Right kidney (tissue), 1 donor: ENCODE measurements at regions not wholly inside any gene's neighbourhood (a gene's known extent, or its start where the extent isn't known, plus 50 kb on each side); places are given as distances from the start of the nearest gene placed in this dataset.

ENCODE experiments used
- DNase-seq: peaks from one replicate; pipeline ENCODE4 v3.0.0-alpha.2; 2016

DNA sequence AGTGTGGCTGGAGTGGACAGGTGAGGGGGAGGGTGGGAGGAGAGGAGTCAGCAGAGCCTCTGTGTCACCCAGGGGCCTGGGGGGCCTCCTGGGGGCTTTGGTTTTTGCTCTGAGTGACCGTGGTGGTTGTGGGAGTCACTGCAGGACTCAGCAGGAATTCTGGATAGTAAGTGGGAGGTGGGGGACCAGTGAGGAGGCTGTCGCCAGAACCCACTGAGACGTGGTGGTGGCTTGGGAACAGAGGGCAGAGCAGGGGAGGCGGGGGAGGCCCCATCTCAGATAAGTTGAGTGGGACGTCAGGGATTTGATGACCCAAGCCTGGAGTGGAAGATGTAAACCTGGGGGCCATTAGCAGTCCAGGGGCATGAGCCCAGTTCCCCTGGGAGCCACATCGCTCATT lies 123.2 kb upstream of the WNT4 start:
- no peak for DNase-seq

DNA sequence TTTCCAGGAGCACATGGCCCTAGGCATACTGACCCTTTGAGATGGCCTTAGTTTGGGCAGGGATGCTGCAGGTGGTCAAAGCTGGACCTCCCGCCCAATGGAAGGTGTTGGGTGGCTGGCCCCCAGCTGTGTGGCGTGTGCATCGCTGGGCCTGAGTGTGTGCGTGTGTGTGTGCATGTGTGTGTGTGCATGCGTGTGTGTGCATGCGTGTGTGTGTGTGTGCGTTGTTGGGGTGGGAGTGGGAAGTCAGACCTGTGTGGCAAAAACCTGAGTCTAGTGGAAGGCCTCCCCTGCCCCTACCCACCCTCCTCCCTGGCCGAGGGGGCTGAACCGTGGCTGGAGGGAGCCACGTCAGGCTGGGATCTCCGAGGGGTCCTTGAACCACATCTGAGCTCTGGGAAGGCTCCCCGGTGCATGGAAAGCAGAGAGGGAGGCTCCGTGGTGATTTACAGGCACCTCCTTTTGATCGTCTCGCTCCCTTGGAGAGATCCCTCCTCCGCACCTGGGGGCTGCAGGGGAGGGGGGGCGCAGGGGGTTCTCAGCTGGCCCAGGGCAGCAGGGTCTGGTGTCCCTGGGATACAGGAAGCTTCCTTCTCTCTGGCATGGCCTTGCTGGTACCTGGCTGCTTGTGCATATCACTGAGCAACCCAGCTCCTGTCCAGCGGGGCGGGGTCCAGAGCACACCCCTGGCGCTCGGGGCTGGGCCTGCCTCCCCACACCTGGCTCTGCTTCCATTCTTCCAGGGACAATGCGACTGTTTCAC lies 124.7 kb upstream of the WNT4 start:
- DNase-seq, result peak; percentile 63

DNA sequence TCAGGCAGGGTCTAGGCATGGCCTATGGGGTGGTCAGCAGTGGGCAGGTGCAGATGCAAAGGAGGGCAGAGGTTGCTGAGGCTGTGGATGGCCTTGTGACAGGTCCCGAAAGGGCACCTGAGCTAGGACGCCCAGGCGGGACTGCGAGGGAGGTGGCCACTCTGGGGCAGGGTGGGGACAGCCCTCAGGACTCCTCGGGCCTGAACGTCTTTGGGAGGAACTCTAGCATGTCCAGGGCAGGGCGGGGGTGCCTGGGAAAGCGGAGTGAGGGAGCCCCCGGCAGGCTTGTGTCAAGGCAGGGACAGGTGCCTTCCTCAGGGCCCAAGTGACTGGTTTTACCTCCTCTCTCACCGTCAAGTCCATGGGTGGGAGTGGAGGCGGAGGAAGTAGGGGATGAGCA lies 125.4 kb upstream of the WNT4 start:
- DNase-seq, result no peak

DNA sequence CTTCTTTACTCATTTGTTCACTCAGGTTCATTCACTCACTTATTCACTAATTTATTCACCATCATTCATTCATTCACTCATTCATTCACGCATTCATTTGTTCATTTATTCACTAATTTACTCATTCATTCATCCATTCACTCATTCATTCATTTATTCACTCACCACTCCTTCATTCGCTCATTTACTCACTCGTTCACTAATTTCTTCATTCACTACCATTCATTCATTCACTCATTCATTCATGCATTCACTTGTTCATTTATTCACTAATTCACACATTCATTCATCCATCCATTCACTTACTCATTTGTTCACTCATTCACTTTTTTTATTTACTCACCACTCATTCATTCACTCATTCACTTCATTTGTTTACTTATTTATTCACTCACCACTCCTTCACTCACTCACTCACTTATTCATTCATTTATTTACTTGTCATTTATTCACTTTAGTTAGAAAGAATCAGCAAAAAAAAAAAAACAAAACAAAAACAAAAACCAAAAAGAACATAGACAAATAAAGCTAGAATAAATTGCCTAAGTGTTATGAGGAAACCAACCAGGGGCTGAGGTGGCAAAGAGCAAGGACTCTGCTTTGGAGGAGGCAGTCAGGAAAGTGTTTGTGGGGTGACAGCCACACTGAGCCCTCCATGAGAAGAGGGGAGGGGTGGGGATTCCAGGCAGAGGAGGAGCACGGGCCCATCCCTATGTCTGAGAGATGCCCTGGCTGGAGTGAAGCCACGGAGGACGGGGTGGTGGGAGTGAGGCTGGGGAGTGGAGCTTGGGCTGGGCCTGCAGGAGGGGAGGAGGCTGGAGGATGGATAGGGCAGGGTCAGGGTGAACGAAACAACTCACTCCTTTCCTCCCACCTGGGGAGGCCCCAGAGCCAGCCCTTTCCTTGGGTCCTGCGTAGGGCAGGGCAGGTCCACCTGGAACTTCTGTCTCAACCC lies 129.2 kb upstream of the WNT4 start:
- no peak for DNase-seq

DNA sequence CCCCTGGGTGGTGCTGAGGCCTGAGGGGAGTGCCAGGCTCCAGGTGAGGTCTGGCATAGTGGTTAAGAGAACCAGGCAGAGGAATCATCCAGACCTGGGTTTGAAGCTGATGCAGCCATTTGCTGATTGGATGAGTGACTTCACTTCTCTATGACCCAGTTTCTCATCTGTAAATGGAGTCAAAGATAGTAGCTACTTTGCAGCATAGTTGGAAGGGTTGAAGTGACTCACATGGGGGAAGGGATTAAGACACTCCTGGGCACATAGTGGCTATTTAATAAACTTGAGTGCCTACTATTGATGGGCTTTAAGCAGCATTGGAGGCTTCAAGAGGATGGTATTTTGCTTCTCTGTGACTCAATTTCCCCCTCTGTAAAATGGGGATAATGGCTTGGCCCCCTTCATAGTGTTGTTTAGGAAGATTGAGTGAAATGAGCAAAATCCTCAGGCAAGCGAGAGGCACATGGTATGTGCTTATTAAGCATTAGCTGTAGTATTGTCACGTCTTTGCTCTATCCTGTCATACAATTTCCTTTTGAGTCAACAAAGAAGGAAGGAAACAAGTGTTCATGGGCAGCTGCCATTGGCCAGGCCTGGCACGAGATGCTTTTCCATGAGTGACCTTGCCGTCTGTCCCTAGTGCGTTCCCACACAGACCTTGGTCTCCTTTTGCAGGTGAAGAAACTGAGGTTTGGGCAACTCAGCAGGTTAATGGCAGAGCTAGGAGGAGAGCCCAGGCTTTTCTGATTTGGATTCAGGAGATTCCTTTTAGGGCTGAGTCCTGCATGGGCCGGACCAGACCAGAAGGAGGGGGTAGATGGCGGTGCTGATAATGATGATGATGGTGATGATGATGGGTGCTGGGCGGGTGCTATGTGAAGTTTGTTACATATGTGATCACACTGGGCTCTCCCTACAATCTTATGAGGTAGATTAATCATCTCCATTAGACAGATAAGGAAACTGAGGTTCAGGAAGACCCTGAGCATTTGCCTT lies 131.1 kb upstream of the WNT4 start:
- no peak for DNase-seq

DNA sequence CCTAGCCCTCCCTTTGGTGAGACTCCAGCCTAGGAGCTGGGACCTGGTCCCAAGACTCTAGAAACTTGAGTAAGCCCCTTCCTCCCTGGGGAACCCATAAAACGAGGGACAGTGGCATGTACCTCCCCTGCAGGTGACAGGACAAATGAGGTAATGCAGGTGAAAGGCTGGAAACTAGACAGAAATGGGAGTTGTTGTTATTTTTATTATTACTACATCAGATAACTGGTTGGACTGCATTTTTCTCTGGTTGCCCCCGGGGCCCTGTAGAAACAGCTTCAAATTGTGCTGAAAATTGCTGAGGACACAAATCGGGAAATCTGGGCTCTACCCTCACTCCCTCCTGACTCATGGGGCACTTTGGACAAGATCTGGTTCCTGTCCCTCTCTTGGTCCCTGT lies 132.3 kb upstream of the WNT4 start:
- DNase-seq, result no peak

DNA sequence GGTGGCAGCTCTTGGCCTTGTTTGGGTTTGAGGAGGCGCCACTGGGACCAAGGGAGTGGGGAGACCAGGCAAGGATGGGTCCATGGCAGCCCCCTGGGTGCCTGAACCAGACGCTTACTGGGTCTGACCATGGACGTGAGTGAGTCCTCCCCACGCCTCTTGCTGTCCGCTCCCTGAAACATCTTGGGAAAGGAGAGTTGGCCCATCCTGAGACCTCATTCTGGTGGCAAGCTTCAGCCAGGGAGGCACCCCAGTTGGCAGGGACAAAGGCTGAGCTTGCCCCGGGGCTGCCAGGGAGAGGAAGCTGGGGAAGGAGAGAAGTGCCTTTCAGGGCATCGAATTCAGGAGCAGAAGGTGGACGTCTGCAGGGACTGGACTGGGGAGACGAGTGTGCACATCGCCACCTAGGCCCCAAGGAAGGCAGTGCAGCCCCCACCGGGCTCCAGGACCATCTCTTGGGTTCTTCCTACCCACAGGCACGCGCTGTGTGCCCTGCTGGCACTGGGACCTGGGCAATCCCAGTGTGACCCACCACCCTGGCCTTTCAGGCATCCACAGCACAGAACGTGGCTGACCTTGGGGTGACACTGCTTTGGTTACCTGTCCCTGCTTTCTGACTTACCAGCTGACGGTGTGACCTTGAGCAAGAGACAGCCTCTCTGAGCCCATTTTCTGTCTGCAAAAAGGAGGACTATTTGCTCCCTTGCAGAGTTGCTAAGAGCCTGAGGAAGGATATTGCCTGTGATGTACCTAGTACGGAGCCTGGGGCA lies 132.9 kb upstream of the WNT4 start:
- DNase-seq, result no peak

DNA sequence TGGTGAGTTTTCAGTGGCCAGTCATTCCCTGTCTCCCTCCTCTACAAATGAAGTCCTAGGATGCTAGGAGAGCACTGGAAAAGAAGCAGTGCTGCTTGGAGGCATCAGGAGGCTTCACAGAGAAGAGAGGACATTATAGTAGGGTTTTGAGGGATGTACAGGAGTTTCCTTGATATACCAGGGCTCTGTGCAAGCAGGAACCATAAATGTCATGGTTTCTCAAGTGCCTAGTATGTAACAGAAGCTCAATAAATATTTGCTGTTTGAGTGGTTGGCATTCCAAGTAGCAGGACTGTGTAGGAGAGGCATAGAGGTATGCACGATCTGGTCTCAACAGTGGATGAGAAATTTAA lies 133.5 kb upstream of the WNT4 start:
- no peak for DNase-seq

DNA sequence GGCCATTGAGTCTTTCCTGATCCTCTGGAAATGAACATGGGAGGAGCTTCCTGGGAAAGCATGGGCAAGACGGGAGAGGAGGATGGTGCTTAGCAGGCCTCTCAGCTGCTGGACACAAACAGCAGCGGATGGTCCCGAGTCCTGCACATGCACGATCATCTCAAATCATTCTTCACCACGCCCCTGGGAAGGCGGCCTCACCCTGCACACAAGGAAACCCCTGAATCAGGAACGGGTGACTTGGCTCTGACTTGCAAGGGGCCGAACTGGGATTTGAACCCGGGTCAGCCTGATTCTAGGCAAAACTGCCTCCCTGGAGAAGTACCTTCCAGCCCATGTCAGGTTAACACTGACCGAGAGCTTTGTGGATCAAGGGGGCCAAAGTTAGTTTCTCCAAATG lies 134.8 kb upstream of the WNT4 start:
- no peak for DNase-seq

DNA sequence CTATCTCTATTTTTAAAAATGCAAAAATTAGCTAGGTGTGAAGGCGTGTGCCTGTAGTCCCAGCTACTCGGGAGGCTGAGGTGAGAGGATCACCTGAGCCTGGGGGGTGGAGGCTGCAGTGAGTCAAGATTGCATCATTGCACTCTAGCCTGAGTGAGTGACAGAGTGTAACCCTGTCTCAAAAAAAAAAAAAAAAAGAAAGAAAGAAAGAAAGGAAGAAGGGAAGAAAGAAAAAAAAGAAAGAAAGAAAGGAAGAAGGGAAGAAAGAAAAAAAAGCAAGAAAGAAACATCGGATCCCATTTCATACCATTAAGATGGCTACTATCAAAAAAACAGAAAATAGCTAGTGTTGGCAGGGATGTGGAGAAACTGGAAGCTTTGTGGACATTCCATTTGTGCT lies 136.8 kb upstream of the WNT4 start:
- no peak for DNase-seq

DNA sequence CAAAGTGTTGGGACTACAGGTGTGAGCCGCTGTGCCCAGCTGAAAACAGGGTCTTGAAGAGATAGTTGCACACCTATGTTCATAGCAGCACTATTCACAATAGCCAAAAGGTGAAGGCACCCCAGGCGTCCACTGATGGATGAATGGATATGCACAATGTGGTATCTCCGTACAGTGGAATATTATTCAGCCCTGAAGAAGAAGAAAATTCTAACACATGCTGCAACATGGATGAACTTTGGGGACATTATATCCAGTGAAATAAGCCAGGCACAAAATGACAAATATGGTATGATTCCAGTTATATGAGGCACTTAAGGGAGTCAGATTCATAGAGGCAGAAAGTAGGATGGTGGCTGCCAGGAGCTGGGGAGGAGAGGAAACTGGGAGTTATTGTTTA lies 137.6 kb upstream of the WNT4 start:
- no peak for DNase-seq

DNA sequence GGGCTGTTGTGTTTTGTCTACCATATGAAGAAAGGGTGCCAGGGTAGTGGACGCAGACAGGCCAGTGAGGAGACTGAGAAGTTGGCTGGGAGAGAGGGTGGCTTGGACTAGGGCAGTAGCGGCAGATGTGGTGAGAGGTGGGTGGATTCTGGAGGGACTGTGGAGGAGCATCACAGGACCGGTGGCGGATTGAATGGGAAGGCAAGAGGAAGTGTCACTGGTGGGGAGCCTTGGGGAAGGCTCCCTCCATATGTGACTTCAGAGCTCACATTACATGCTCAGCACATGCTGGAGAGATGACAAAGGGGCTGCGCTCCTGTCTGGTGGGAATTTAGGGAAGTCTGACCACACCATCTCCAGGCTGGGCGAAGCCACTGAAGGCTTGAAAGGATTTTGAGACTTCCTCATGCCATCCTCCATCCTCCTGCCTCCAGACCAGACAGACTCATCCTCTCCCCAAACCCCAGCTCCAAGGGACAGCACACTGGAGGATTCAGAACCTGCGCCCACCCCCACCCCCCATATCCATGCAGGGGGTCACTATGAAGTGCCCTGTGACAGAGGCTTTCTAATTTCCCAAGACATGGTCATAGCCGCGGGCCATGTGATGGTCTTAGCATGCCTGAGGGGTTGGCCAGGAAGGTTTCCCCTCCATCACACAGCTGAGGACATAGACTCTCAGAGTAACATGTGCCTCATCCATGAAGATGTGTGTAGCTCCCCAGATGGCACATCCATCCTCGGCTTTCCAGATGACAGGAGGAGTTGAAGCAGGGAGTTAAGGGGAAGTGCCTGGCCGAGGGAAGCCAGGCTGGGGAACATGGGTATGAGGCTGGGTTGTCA lies 138.8 kb upstream of the WNT4 start:
- no peak for DNase-seq

DNA sequence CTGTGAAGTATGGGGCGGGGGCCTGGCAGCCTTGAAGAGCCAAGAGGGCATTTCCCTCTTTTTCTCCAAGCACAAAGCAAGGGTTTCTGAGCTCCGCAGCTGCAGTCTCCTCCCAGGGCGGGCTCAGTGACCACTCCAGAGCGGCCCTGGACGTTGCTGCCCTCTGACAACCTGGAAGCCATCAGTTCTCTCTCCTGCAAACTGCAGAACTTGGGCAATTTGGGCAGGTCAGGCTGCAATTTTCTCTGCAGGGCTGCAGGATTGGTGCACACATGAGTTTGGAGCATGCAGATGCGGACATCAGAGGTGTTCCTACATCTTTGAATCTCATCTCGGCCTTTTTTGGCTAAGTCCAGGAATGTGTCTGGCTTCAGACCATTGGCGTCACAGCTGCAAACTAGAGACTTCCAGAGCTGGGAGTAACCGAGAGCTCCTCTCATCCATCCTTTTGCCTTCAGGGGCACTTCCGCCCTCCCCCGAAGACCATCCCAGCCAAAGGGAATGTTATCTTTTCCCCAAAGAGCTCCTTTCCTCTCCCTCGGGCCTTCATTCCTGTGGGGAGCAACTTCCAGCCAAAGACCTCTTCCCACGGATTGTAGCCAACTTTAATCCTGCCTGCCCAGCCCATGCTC lies 139.6 kb upstream of the WNT4 start:
- DNase-seq, result no peak

DNA sequence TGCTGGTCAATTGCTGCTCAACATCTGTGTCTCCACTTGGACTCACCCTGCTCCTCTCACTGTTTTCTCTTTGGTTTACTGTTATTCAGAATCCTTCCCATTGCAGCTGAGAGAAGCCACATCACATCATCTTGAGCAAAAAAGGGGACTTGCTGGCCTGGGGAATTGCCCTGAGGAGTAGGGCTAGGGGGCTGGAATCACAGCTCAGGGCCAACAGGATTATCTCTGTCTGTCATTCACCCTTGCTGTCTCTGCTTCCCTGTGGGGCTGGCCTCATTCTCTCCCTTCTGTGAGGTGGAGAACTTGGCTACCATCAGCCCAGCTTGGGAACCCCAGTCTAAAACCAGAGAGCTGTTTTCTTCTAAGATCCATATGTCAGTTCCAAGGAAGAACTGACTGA lies 140.7 kb upstream of the WNT4 start:
- no peak for DNase-seq

DNA sequence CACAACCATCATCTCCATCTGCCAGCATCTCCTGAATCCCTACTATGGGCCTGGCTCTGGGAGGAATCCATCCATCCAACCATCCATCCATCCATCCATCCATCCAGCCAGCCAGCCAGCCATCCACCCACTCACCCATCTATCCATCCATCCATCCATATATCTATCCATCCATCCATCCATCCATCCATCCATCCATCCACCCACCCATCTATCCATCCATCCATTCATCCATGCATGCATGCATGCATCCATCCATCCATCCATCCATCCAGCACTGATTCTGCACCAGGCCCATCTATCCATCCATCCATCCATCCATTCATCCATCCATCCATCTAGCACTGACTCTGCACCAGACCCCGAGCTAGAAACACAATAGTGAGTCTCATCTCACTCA lies 141.3 kb upstream of the WNT4 start:
- no peak for DNase-seq

DNA sequence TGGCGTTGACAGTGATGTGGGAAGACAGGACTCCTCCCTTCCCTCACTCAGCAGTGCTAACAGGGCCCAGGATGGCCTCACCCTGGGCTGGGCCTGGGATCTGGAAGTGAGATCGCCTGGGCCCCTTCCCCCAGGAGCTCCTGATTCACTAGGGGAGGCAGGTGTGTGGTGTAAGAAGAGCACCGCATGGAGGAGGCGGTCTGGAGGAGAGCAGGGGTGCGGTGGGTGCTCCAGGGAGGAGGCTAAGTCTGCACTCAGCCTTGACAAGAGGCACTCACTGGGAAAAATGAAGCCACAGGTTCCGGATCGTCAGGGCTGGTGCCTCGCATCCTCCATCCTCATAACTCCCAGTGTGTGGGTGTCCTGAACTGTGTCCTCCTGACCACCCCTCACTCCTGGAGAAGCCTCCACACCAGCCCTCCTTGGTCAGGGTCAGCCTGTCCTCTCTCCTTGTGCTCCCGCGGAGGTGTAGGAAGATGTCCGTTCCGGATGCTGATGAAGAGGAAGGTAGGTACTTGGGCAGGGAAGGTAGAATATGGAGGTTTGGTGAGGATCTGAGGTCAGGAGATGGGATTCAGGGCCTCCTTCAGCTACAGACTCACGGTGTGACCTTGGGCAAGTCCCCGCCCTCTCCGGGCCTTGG lies 142.1 kb upstream of the WNT4 start:
- no peak for DNase-seq

DNA sequence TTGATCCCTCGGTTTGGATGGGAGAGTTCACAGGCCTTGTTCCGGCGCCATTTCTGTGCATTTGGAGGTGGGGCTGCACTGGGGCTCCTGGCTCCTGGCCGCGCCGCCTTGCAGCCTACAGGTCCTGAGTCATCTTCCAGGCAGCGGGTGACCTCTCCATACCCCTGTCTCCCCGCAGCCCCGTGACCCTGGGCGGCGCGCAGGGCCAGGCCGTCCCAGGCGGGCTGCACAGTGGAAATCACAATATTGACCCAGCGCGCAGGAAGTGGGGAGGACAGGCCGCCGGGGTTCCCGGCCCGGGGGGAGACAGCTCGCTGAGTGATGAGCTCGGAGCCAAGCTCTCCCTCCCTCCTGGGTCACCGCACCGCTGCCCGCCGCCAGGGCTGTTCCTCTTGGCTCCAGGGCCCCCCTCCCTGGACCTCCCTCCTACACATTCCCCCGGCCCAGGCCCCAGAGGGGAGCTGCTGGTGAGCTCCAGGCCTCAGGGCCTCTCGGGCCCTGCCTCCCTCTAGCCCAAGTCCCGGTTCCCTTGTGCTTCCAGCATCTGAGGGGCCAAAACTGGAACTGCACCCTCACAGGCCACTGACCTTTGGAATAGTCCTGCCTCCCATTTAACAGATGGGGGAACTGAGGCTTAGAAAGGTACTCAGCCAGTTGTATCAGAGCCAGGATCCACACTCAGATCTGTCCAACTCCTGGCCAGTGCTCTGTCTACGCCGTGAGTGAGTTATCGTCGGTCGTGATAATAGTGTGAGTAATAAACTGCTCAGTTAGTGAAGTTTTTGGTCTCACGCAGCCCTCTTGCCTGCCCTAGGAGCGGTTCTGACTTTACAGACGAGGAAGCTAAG lies 142.9 kb upstream of the WNT4 start:
- no peak for DNase-seq

DNA sequence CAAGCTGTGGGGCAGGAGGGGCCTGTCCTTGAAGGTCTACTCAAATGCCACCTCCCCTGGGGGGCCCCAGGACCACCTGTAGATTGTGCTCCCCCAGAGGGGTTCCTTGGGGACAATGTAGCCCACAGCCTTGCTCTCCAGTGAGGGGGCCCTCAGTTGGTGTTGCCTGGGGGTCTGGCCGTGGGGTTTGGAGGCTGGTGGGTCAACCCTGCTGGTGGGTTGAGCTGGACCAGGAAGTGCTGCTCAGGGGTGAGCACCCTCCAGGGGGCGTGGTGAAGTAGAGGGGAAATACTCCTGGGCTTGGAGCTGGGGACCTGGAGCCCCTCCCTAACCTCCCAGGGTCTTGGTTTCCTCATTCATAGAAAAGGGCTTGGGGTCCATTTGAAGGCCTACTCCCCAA lies 143.6 kb upstream of the WNT4 start:
- DNase-seq, result no peak

DNA sequence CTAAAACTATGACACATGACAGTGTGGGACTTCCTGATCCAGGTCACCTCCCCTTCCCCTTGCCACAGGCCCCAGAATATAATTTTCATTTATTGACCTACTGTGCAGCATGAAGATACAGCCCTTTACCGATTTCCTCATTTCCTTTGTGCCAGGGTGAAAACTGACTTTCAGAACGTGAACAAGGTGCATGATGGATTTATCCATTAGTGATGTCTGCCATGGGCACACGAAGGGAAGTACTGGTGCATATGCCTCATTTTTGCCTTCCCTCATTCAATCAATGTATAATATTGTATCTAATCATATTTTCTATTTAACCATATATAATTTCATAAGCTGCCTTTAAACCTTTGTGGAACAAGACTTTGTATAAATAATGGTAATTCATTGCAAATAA lies 144.4 kb upstream of the WNT4 start:
- no peak for DNase-seq
